HuH-7 (cell line): ENCODE measurements at regions not wholly inside any gene's neighbourhood (a gene's known extent, or its start where the extent isn't known, plus 50 kb on each side); places are given as distances from the start of the nearest gene placed in this dataset.
A peak's percentile ranks its signal among the peaks of the same experiment; 100 is the strongest.
"Not testable (repeated sequence)": the region's sequence is repeated elsewhere in the genome, so short reads cannot be mapped to it uniquely, and the experiment has no call there.

ENCODE experiments used
- DNase-seq: peaks from one replicate; pipeline ENCODE4 v3.0.0; 2011; ENCODE audit warnings: low spot score

DNA sequence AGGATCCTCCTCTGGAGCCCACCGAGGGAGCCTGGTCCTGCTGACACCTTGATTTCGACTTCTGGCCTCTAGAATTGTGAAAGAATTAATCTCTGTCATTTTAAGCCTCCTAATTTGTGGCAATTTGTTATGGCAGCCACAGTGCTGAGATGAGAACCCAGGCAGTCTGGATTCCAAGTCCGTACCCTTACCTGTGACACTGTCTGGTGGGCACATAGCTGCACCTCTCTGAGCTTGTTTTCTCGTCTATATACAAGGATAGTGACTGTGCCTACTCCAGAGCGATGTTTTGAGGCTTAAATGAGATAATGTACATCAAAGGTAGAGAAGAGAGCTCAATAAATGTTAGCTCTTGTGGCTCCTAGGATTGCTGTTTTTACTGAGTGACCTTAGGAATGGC, 128.4 kb upstream of the MPHOSPH6 start:
- DNase-seq, result no peak

DNA sequence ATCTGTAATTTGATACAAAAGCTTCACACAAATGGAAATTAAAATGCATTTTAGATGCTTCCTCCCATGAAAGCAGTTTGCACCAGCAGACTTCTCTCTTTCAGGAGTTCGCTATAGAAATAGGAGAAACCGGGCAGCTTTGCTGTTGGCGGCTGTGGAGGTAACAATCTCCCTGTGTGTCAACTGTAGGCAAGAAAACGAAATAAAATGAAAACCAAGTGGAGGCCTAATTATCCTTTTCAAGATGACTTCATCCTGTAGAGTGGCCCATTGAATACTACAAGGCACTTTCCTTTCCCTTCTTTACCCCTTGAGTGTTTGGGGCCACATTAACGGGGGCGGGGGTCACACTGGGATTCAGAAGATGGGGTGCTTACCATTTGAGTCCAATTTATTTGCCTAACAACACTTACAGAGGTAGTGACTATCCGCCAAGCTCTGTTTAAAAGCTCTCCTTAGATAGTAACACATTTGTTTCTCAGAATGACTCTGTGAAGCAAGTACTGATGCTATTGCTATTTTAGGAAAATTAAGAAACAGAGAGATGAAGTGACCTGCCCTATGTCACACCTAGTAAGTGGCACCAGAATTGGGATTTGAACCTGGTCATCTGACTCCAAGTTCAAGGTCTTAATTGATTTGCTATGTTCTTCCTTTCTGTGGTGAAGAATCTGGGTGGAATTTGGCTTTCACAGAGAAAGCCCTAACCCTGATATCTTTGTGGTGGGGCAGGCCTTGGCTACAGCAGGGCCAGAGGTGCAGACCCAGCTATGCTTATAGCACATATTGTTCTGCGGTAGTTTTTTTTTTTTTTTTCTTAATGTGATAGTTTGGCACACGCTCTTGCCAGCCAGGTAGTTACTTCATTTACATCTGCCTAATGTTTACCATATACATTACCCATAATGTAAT, 125.5 kb upstream of the MPHOSPH6 start:
- no peak for DNase-seq

DNA sequence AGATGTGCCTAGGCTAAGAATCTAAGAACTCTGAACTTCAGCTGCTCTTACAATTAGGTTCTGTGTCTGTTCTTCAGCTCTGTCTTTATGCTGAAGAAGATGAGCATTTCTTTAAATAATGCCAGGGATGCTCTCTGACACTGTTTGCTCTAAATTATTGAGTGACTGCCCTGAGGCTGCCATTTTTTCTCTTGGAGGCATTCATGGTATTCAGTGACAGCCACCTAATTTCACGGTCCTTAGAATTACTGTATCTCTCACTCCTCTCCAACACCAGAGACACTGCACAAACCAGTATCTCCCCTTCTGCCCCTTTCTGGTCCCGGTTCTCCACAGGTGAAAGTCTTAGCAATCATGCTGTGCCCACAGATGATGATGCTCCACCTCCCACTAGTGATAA, 123.6 kb upstream of the MPHOSPH6 start:
- DNase-seq, result no peak

- DNase-seq, result no peak
Measured at GRCh38 chr16:82287937-82288336, 117.9 kb upstream of the MPHOSPH6 start.

DNA sequence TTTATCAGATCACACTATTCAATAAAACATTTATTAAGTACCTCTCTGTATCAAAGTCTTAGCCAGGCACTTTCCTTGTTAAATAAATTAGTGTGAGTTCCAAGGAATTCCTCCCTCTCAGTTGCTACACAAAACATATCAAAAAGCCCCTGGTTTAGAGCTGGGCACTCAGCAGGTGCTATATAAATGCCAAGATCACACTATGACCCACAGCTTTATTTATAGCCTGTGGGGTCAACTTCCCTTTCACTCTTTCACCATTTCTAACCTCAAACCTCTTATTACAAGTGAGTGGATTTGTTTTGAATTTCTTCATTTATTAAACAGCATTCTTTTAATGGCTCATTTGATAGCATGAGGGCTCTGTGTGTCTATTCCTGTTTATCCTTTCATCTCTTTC, 112.6 kb upstream of the MPHOSPH6 start:
- no peak for DNase-seq

DNA sequence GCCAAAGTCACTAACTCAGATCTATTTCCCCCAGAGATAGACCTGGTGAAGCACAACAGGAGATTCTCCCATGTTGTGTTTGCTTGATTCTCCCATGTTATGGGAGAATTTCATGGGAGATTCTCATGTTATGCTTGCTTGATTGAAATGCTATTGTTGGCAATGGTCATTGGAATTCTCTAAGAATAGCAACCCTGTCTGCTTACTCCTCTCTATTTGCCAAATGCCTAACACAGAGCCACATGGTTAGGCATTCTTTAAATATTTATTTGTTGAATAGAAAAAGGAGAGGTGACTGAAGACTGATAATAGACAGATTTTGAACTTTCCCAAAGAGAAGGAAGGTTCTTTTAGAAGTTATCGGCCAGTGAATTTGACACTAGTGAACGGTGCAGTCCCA, 111.5 kb upstream of the MPHOSPH6 start:
- DNase-seq, result no peak

DNA sequence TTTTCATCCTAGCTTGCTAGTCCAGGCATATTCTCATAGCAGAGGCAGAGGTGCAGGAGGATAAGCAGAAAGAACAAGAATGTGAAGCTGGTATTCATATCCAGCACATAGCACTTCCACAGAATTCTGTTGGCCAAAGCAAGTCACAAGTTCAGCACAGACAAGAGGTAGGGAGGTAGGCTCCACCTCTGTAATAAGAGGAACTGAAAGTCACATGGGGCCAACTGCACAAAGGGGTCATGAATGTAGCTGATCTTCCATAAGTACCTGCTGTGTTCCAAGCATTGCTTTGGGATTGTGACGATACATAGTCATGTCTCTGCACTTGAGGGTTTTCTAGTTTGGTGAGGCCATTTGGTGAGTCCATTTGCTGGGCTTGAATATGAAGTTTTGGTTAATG, 110.8 kb upstream of the MPHOSPH6 start:
- DNase-seq, result no peak

DNA sequence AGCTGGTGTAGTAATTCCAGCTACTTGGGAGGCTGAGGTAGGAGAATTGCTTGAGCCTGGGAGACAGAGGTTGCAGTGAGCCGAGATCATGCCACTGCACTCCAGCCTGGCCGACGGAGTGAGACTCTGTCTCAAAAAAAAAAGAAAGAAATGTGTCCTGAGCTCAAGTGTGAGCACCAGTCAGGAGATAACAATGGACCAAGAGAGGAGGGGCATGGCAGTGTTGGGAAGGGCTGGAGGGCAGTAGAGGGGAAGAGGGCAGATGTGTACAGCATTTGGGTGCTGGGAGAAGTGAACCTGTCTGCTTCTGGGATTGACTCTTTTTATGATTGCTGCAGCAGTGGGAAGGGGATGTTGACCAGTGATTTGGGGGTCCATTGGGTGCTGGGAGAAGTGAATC, 105.3 kb upstream of the MPHOSPH6 start:
- not testable (repeated sequence) for DNase-seq

- DNase-seq, result no peak
Measured at GRCh38 chr16:82271636-82272035, 101.6 kb upstream of the MPHOSPH6 start.

- not testable (repeated sequence) for DNase-seq
Measured at GRCh38 chr16:82267675-82268074, 97.7 kb upstream of the MPHOSPH6 start.

- DNase-seq, result no peak
Measured at GRCh38 chr16:82265809-82266208, 95.8 kb upstream of the MPHOSPH6 start.

- no peak for DNase-seq
Measured at GRCh38 chr16:82264756-82265155, 94.7 kb upstream of the MPHOSPH6 start.

DNA sequence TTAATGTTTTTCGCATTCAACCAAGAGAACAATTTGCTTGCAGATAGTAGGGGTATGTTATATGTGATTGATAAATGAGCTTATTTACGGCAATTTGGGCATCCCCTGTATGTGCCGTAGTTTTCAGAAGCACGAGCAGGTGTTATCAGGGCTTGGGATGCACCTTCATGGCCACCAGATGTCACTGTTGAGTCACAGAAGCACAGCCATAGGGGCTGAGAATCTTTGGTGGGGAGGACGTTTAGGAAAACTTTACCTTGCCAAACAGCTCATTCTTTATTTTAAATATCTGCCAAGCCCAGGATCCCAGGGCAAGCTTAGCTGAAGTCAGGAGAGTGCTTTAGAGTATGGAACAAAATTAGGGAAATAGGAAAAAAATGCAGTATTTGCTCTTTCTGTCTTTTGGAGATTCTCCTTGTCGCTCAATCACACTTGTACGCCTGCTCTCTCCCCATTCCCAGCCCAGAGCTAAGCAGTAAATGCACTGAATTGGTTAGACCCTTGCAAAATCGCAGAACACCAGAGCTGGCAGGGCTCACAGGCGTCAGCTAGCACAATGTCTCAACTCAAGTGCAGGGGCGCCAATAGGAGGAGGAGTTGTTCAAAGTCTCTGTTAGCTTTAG, 93.6 kb upstream of the MPHOSPH6 start:
- DNase-seq, result peak; percentile 63

GRCh38 chr16:82262244-82262643, 92.2 kb upstream of the MPHOSPH6 start:
- DNase-seq, result no peak

DNA sequence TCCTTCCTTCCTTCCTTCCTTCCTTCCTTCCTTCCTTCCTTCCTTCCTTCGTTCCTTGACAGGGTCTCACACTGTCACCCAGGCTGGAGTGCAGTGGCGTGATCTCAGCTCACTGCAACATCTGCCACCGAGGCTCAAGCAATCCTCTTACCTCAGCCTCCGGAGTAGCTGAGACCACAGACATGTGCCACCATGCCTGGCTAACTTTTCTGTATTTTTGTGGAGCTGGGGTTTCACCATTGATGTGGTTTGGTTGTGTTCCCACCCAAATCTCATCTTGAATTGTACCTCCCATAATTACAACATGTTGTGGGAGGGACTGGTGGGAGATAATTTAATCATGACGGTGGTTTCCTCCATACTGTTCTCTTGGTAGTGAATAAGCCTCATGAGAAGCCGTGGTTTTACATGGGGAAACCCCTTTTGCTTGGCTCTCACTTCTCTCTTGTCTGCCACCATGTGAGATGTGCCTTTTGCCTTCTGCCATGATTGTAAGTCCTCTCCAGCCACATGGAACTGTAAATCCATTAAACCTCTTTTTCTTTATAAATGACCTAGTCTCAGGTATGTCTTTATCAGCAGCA, 90.3 kb upstream of the MPHOSPH6 start:
- DNase-seq, result no peak

DNA sequence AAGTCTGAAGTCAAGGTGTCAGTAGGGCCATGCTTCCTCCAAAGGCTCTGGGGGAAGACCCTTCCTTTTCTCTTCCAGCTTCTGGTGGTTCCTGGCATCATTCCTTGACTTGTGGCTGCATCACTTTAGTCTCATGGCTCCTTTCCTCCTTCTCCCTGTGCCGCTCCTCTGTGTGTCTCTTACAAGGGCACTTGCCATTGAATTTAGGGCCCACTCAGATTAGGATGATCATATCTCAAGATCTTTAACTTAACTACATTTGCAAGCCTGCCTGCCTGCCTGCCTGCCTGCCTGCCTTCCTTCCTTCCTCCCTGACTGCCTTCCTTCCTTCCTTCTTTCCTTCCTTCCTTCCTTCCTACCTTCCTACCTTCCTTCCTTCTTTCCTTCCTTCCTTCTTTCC, 89.7 kb upstream of the MPHOSPH6 start:
- no peak for DNase-seq

DNA sequence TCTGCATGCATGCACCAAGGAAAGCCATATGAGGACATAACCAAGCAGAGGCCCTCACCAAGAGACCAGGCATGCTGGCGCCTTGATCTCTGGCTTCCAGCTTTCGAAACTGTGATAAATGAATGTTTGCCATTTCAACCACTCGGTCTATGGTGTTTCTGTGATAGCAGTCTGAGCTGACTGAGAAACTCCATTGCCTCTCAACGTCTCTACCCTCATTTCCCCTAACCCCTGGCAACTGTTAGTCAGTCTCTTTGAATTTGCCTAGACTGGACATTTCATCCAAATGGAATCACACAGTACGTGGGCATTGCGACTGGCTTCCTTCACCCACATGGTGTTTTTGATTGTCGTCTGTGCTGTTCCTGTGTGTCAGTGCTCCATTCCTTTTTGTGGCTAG, 88.0 kb upstream of the MPHOSPH6 start:
- no peak for DNase-seq

- DNase-seq, result no peak
Measured at GRCh38 chr16:82252582-82252981, 82.6 kb upstream of the MPHOSPH6 start.

DNA sequence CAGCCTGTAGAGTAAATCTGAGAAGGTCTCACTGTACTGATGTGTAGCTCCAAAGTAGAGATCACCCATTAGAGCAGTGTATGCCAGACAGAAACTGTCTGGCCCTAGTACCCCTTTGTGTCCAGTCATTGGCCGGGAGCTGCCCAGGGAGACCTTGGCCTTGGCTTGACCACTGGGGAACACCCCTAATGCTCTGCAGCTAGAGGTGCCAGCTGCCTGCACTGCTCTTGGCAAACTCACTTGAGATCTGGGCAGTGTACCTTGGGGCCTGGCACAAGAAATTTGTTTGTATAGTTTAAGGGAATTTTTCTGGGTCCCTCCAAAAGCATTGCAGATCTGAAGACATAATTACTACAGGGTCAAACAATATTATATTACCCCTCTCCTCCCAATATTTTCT, 78.7 kb upstream of the MPHOSPH6 start:
- no peak for DNase-seq

DNA sequence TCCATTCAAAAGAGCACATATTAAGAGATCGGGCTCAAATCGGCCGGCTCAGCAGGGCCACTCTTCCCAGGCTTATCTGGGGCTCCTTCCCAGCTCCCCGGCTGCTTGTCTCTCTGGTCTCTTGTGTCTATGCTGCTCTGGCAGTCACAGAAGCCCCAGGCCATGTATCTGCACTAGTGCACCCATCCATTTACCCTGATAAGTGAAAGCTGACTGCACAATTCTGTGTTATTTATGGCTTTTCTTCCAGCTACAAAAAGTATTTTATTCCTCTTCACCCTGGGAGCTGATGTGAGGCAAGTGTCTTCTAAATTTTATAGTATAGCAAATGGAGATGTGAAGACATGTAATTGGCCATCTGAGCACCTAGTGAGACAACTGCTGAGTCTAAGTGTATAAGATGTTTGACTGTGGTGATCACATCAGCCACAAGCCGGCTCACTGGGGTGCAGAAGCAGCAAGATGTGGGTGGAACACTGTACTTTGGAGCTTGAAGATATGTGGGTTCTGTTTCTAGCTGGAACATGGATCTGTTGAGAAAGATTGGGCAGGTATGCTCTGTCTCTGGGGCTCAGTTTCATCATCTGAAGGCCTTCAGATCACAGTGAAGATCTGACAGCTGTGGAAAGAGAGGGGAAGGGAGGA, 78.1 kb upstream of the MPHOSPH6 start:
- no peak for DNase-seq

- no peak for DNase-seq
Measured at GRCh38 chr16:82242201-82242600, 72.2 kb upstream of the MPHOSPH6 start.

DNA sequence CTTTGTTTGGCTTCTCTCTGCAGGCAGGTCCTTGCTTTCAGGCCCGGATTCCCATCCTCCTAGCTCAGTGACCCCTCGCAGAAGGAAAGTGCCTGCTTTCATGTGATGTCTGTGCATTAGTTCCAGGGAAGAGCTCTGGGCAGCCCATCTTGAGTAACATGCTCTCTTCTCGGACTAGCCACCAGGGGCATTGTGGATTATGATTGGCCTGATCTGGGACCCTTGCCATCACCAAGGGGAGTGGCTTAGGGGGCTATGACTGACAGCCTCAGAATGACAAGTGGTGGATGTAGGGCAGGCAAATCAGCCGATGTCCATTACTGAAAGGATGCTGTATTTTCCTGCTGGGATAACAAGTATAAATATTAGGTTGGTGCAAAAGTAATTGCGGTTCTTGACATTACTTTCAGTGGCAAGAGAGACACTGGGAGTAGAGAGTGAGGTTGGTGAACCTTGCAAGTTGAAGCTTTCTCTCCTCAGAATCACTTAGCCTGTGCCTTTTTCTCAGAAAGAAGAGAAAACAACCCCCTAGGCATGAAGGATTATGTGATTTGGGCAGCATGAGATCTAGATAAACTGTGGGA, 71.5 kb upstream of the MPHOSPH6 start:
- DNase-seq, result no peak
